Mesenchymal stem cell (in vitro differentiated cells and primary cell): ENCODE measurements at regions not wholly inside any gene's neighbourhood (a gene's known extent, or its start where the extent isn't known, plus 50 kb on each side); places are given as distances from the start of the nearest gene placed in this dataset.

Experiments
- DNase-seq: peaks from one replicate; pipeline ENCODE4 v3.0.0-alpha.2; 2013
- H2AFZ ChIP-seq: one replicate; pipeline ENCODE4 v1.6.1; 2013; ENCODE audit warnings: low read depth, mild to moderate bottlenecking, control low read depth, inconsistent platforms, low read length, moderate library complexity
- H2AK5ac ChIP-seq: 2 replicates; pipeline ENCODE4 v1.6.1; 2013; ENCODE audit warnings: low read length, moderate library complexity, mild to moderate bottlenecking, inconsistent platforms; ENCODE audit not compliant: severe bottlenecking
- H2BK120ac ChIP-seq: one replicate; pipeline ENCODE4 v1.6.1; 2013; ENCODE audit warnings: low read depth, mild to moderate bottlenecking, inconsistent platforms, low read length, moderate library complexity
- H2BK12ac ChIP-seq, 2 experiments: one replicate each; pipeline ENCODE4 v1.6.1; 2013; ENCODE audit warnings: inconsistent platforms in 2 of 2, low read length in 2 of 2, mild to moderate bottlenecking in 2 of 2, moderate library complexity in 2 of 2, control low read depth in 1 of 2
- H2BK15ac ChIP-seq: one replicate; pipeline ENCODE4 v1.6.1; 2013; ENCODE audit warnings: mild to moderate bottlenecking, low read depth, inconsistent platforms; ENCODE audit not compliant: poor library complexity, severe bottlenecking
- H2BK5ac ChIP-seq: 2 replicates; pipeline ENCODE4 v1.6.1; 2013; ENCODE audit warnings: low read depth, mild to moderate bottlenecking, low read length, control low read depth, inconsistent platforms; ENCODE audit not compliant: poor library complexity, severe bottlenecking
- H3K14ac ChIP-seq, 2 experiments: one replicate each; pipeline ENCODE4 v1.6.1; 2013; ENCODE audit warnings: inconsistent platforms in 2 of 2, low read length in 2 of 2, control low read depth in 1 of 2, mild to moderate bottlenecking in 1 of 2, moderate library complexity in 1 of 2
- H3K18ac ChIP-seq, 2 experiments: one replicate each; pipeline ENCODE4 v1.6.1; 2013; ENCODE audit warnings: inconsistent platforms in 2 of 2, low read length in 2 of 2, control low read depth in 1 of 2, low read depth in 1 of 2, mild to moderate bottlenecking in 1 of 2
- H3K23ac ChIP-seq, 2 experiments: one replicate each; pipeline ENCODE4 v1.6.1; 2013; ENCODE audit warnings: inconsistent platforms in 2 of 2, low read length in 2 of 2, mild to moderate bottlenecking in 2 of 2, moderate library complexity in 2 of 2, control low read depth in 1 of 2
- H3K27ac ChIP-seq: 2 replicates; pipeline ENCODE4 v1.5.1; 2013; ENCODE audit warnings: mild to moderate bottlenecking, moderate library complexity, low read length, control low read depth, inconsistent platforms; ENCODE audit not compliant: poor library complexity, severe bottlenecking
- H3K27me3 ChIP-seq, 2 experiments: 2 replicates each; pipeline versions ENCODE4 v1.6.1 to v1.7.0; 2013; ENCODE audit warnings: low read length in 2 of 2, mild to moderate bottlenecking in 2 of 2, moderate library complexity in 2 of 2, control low read depth in 1 of 2, inconsistent platforms in 1 of 2; ENCODE audit not compliant: control insufficient read depth in 1 of 2, insufficient read depth in 1 of 2
- H3K36me3 ChIP-seq, 2 experiments: 2 replicates each; pipeline versions ENCODE4 v1.6.1 to v1.7.0; 2013; ENCODE audit warnings: low read length in 2 of 2, control low read depth in 1 of 2, inconsistent platforms in 1 of 2, low read depth in 1 of 2, mild to moderate bottlenecking in 1 of 2; ENCODE audit not compliant: insufficient read depth in 2 of 2, control insufficient read depth in 1 of 2
- H3K4ac ChIP-seq, 2 experiments: one replicate each; pipeline ENCODE4 v1.6.1; 2013; ENCODE audit warnings: inconsistent platforms in 2 of 2, low read length in 2 of 2, mild to moderate bottlenecking in 2 of 2, moderate library complexity in 2 of 2, control low read depth in 1 of 2, low read depth in 1 of 2
- H3K4me1 ChIP-seq: 2 replicates; pipeline ENCODE4 v1.6.1; 2013; ENCODE audit warnings: low read depth, low read length, control low read depth; ENCODE audit not compliant: control insufficient read depth, insufficient read depth
- H3K4me2 ChIP-seq: 2 replicates; pipeline ENCODE4 v1.6.1; 2013; ENCODE audit warnings: low read length, mild to moderate bottlenecking, inconsistent platforms; ENCODE audit not compliant: poor library complexity, severe bottlenecking
- H3K4me3 ChIP-seq, 2 experiments: 2 replicates each; pipeline versions ENCODE4 v1.5.1 to v1.7.0; 2013; ENCODE audit warnings: low read length in 2 of 2, mild to moderate bottlenecking in 2 of 2, control low read depth in 1 of 2, low read depth in 1 of 2; ENCODE audit not compliant: insufficient read depth in 1 of 2
- H3K79me1 ChIP-seq: replicated peaks from 2 replicates; pipeline ENCODE4 v1.6.1; 2013; ENCODE audit warnings: mild to moderate bottlenecking, control low read depth, low read length, inconsistent platforms; ENCODE audit not compliant: poor library complexity, severe bottlenecking
- H3K9ac ChIP-seq: 2 replicates; pipeline ENCODE4 v1.7.0; 2013; ENCODE audit warnings: mild to moderate bottlenecking, low read length, moderate library complexity
- H3K9me3 ChIP-seq: 2 replicates; pipeline ENCODE4 v1.7.0; 2013; ENCODE audit warnings: mild to moderate bottlenecking, low read length; ENCODE audit not compliant: control insufficient read depth
- H4K8ac ChIP-seq: one replicate; pipeline ENCODE4 v1.6.1; 2013; ENCODE audit warnings: inconsistent platforms, mild to moderate bottlenecking, low read length, moderate library complexity
- H4K91ac ChIP-seq: one replicate; pipeline ENCODE4 v1.6.1; 2013; ENCODE audit warnings: mild to moderate bottlenecking, low read length, inconsistent platforms
- WGBS: methylation state at CpG from one replicate; pipeline ENCODE4 v1.1.7; 2013; ENCODE audit warnings: mixed read lengths; 5-methylcytosine and 5-hydroxymethylcytosine counted together

DNA sequence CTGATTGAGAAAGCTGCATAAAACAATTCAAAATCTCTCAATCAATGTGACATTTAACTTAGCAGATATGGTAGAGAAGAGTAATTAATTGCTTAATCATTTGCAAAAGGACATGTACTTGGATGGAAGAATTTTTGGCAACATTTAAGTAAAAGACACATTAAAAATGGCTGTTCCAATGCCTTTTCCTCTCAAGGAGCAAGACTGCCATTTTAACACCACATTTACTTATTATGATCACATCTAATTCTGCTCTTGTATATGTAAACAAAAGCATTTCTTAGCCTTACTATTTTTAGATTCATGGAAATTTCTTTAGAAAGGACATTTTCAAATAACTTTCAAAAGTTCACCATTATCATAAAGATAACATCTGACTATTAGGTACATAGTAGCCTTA lies 360.0 kb downstream of the HINT1 start:
- Histone ChIP-seq H3K9me3 (peaks cover 22% of the 10 kb centered on the region), H3K4me2 (no peak overlapping the region)

DNA sequence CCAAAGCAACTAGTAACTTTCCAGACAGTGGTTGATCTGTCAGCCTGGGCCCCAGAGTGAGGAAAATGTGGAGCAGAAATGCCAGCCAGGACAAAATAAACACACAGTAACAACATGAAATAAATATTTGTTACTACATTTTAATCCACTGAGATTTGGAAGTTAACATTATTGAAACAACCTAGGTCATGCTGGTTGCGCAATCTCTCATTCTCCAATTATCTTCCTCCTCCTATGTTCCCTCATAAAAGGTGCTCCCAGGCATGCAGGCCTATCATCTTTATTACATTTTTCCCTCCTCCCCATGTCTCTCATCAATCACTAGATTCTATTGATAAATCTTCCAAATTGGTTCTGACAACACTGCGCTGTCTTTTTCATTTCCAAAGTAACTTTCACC lies 363.1 kb downstream of the HINT1 start:
- no peak overlapping the region for H3K27ac ChIP-seq
- no peak for DNase-seq
- H4K8ac ChIP-seq: no peak overlapping the region
- no peak overlapping the region for H2AK5ac ChIP-seq
- H4K91ac ChIP-seq: no peak overlapping the region
- no peak overlapping the region for H2BK120ac ChIP-seq
- no peak overlapping the region for H3K23ac ChIP-seq
- no peak overlapping the region for H3K4me2 ChIP-seq
- no peak overlapping the region for H3K4ac ChIP-seq
- H3K14ac ChIP-seq: no peak overlapping the region
- H3K18ac ChIP-seq: no peak overlapping the region
- no peaks in the 10 kb centered on the region for H3K36me3 ChIP-seq
- peaks cover 28% of the 10 kb centered on the region for H3K9me3 ChIP-seq
- H2BK12ac ChIP-seq: no peak overlapping the region
- 88% methylated on average over 2 of the region's 2 CpGs for WGBS
- no peaks in the 10 kb centered on the region for H3K27me3 ChIP-seq
- H3K79me1 ChIP-seq: no peaks in the 10 kb centered on the region
- no peak overlapping the region for H3K4me3 ChIP-seq
- H2AFZ ChIP-seq: no peak overlapping the region
- H2BK5ac ChIP-seq: no peak overlapping the region
- H3K9ac ChIP-seq: no peak overlapping the region
- no peak overlapping the region for H2BK15ac ChIP-seq
- no peaks in the 10 kb centered on the region for H3K4me1 ChIP-seq

More for the DNA sequence above, 360.0 kb downstream of the HINT1 start:
- H3K18ac ChIP-seq: no peak overlapping the region
- H3K14ac ChIP-seq: no peak overlapping the region
- no peak overlapping the region for H3K4ac ChIP-seq
- no peak for DNase-seq
- no peak overlapping the region for H4K8ac ChIP-seq
- no peak overlapping the region for H2BK5ac ChIP-seq
- no peak overlapping the region for H3K27ac ChIP-seq
- no peak overlapping the region for H3K23ac ChIP-seq
- H3K4me1 ChIP-seq: no peaks in the 10 kb centered on the region
- H2BK12ac ChIP-seq: no peak overlapping the region
- H3K9ac ChIP-seq: no peak overlapping the region
- no peak overlapping the region for H4K91ac ChIP-seq
- no peak overlapping the region for H2BK15ac ChIP-seq
- no peaks in the 10 kb centered on the region for H3K79me1 ChIP-seq
- H2AFZ ChIP-seq: no peak overlapping the region
- H3K36me3 ChIP-seq: no peaks in the 10 kb centered on the region
- H2BK120ac ChIP-seq: no peak overlapping the region
- no peak overlapping the region for H2AK5ac ChIP-seq
- H3K27me3 ChIP-seq: no peaks in the 10 kb centered on the region
- H3K4me3 ChIP-seq: no peak overlapping the region

DNA sequence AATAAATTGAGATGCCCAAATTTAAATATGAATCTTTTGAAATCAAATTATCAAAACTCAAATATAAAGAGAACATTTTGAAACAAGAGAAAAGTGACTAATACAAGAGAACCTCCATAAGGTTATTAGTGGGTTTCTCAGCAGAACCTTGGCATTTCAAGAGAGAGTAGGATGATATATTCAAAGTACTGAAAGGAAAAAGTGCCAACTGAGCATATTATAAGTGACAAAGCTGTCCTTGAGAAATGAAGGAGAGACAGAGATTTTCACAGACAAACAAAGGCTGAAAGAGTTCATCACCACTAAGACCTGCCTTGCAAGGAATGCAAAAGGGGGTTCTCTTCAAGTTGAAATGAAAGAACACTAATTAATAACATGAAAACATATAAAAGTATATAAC lies 366.0 kb downstream of the HINT1 start:
- Histone ChIP-seq H3K4me1 (no peaks in the 10 kb centered on the region), H4K8ac (no peak overlapping the region), H3K9ac (no peak overlapping the region), H4K91ac (no peak overlapping the region), H3K4me2 (no peak overlapping the region), H3K36me3 (no peaks in the 10 kb centered on the region), H3K4me3 (no peak overlapping the region), H2BK120ac (no peak overlapping the region), H3K14ac (no peak overlapping the region), H3K4ac (no peak overlapping the region), H3K9me3 (peaks cover 25% of the 10 kb centered on the region), H3K27ac (no peak overlapping the region), H3K79me1 (no peaks in the 10 kb centered on the region), H2BK15ac (no peak overlapping the region), H2BK12ac (no peak overlapping the region), H3K18ac (no peak overlapping the region), H2AFZ (no peak overlapping the region), H2BK5ac (no peak overlapping the region), H3K27me3 (no peaks in the 10 kb centered on the region), H3K23ac (no peak overlapping the region), H2AK5ac (no peak overlapping the region)
- DNase-seq: no peak

DNA sequence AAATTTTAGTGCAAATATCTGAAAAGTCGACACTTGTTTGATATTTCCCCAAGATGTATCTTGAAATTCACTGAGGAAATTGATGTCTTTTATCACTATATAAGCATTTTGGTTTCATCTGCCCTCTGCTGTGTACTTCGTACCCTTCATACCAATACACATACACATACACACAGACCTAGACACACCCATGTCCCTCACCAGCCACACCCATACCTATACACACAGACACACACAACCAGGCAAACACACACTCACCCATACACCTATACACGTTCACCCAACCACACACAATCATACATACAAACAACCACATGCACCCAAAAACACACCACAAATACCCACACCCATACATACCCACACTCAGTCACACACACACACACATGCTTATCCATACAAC lies 367.8 kb downstream of the HINT1 start:
- no peak overlapping the region for H2AFZ ChIP-seq
- no peak overlapping the region for H3K4me2 ChIP-seq
- no peak overlapping the region for H4K8ac ChIP-seq
- H3K9ac ChIP-seq: no peak overlapping the region
- H3K4ac ChIP-seq: no peak overlapping the region
- no peak overlapping the region for H3K4me3 ChIP-seq
- no peak overlapping the region for H3K14ac ChIP-seq
- peak overlapping the region; percentile 27 for H4K91ac ChIP-seq
- H3K23ac ChIP-seq: no peak overlapping the region
- H3K9me3 ChIP-seq: peaks cover 13% of the 10 kb centered on the region
- H3K4me1 ChIP-seq: no peaks in the 10 kb centered on the region
- H3K27ac ChIP-seq: no peak overlapping the region
- H3K79me1 ChIP-seq: no peaks in the 10 kb centered on the region
- no peak overlapping the region for H3K18ac ChIP-seq
- no peaks in the 10 kb centered on the region for H3K27me3 ChIP-seq
- no peak overlapping the region for H2BK15ac ChIP-seq
- no peaks in the 10 kb centered on the region for H3K36me3 ChIP-seq
- H2BK5ac ChIP-seq: no peak overlapping the region
- H2AK5ac ChIP-seq: no peak overlapping the region
- 85% methylated on average over 2 of the region's 3 CpGs for WGBS
- H2BK120ac ChIP-seq: no peak overlapping the region
- no peak for DNase-seq
- no peak overlapping the region for H2BK12ac ChIP-seq
